GM21423 (cell line): ENCODE measurements at regions not wholly inside any gene's neighbourhood (a gene's known extent, or its start where the extent isn't known, plus 50 kb on each side); places are given as distances from the start of the nearest gene placed in this dataset.

Experiments
- ATAC-seq: cut with Tn5 transposase; IDR thresholded peaks from one replicate; pipeline ENCODE4 v1.9.1; 2021; ENCODE audit warnings: mild to moderate bottlenecking, moderate library complexity; ENCODE audit not compliant: unreplicated experiment

DNA sequence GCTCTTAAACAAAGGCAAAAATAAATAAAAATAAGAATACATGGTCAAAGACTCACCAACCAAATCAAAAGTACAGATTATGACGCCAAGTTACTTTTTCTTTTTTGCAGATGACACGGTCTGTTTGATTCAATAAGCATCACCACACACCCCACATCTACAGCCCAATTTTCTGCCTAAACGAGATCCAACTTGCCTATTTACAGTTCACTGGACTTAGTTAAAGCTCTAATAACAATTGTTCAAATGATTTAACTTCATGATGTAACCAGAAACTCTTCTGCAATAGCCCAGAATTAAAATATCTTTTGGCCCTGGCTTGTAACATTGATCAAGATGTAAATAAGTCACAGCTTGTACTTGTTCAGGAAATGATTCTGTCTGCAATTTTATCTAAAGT lies 590.3 kb upstream of the C9orf72 start:
- ATAC-seq = no peak

DNA sequence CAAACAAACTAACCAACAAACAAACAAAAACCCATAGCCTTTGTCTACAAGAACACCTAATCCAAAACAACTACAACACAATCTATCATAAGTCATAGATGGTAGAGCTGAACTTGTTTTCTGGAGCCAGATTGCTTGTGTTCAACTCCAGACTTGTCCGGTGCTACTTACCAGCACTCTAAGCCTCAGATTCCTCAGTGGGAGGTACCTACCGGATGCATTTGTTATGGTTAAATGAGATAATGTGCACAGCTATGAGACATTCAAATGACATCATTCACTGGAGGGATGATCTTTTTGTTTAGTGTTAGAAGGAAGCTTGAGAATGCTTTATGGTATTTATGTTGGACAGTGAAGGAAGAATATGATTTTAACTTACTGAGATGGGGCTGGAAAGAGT lies 592.9 kb upstream of the C9orf72 start:
- no peak for ATAC-seq

GRCh38 chr9:28177142-28177541 lies 603.9 kb upstream of the C9orf72 start:
- no peak for ATAC-seq

GRCh38 chr9:28177925-28178324 lies 604.6 kb upstream of the C9orf72 start:
- no peak for ATAC-seq

GRCh38 chr9:28179893-28180292 lies 606.6 kb upstream of the C9orf72 start:
- ATAC-seq = no peak

DNA sequence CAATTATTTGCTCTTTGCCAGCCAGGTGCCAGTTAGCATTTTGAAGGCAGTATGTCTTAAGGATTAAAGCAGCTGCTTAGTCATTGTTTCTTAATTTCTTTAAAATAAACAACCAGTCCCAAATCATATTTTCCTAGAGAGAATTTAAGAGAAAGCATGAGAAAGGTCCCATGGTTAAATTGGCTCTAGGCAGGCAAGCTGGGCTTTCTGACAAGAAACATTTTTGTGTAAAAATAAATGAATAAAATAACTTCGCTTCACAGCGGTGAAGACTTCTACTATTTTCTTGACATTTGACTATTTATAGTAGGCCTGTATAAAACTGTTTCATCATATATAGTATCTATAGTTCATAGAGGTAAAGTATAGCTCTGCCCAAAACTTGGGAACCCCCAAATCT lies 617.7 kb upstream of the C9orf72 start:
- ATAC-seq = no peak

- ATAC-seq = no peak
Measured at GRCh38 chr9:28197653-28198052, 624.4 kb upstream of the C9orf72 start.

DNA sequence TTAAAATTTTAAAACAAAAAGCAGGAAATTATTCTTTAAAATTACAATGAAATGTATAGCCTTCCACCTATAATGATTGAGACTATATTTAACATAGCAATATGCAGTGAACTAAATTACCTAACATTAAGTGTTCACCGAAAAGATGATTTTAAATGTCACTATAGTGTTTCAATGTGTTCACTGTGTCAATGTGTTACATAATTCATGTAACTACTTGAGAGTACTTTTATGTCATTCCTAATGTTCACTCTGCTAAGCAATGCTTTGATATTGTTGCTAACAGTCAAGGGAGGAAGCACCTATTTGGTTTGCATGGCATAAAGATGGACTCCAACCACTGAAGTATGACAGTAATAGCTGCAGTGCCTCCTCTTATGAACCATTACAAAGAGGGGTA lies 629.8 kb upstream of the C9orf72 start:
- ATAC-seq = no peak

- no peak for ATAC-seq
Measured at GRCh38 chr9:28206280-28206679, 633.0 kb upstream of the C9orf72 start.

DNA sequence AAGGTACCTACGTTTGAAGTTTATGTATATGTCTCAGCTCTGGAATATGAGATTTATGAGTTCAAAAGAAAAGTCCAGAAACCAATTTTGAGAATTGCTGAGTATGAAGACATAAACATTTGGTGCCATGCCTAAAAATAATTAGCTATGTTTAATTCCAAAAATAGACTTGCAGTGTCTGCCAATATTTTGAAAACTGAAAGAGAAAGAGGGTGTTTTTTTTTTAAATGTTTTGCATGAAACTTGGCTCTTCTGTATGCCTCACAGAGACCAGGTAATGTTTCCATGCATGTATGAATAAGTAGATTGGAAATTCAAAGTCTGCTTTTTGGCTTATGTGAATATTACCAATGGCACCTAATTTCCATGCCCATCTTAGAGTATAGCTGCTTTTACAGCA lies 634.4 kb upstream of the C9orf72 start:
- ATAC-seq = no peak

- ATAC-seq = no peak
Measured at GRCh38 chr9:28209130-28209529, 635.8 kb upstream of the C9orf72 start.

DNA sequence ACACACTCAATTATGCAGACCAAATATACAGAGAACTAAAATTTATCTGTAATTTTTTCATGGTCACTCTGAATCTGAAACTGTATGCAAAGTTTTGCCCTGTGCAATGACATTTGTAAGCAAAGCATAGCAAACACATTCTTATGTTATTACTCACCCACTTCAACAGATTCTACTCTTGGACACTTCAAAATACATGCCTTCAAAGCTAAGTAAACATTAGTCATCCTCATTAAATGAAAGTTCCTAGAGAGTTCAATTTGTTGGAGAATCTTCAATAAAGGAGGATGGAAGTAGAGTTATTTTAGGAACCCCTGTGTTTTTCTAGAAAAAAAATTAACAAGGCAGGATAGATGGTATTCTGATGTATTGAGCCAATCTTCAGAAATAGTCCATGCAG lies 639.7 kb upstream of the C9orf72 start:
- no peak for ATAC-seq

DNA sequence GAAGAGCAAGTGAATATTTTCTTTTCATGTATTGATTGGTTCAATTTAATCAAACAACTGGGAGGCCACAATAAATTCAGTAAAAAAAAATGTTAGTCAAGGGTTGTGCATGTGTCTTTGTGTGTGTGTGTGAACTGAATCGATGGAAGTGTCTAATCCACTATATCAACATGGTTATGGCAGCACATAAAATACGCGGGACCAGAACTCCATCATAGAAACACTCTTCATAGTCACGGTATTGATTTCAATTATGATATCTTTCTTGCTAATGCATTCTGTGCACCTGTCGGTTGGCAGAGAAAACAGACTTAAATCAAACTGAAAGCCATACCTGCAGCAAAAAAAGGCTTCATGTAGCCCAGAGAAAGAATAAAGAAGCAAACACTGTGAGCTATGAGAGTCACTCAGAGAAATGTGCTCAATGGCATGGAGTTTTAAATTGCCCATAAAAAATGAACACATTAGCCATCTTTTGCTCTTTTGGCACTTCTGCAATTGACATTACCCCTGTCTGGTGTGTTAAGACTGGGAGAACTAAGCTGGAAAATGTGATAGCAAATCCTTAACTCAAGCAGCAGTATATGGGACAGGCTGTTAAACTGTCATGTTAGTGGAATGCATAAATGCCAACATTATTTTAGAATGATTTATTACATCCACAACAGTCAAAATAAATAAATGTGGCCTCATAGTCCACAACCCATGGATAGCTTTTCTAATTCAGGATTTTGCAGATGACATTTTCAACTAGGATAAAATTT lies 642.4 kb upstream of the C9orf72 start:
- ATAC-seq = no peak

- no peak for ATAC-seq
Measured at GRCh38 chr9:28232686-28233085, 659.4 kb upstream of the C9orf72 start.

DNA sequence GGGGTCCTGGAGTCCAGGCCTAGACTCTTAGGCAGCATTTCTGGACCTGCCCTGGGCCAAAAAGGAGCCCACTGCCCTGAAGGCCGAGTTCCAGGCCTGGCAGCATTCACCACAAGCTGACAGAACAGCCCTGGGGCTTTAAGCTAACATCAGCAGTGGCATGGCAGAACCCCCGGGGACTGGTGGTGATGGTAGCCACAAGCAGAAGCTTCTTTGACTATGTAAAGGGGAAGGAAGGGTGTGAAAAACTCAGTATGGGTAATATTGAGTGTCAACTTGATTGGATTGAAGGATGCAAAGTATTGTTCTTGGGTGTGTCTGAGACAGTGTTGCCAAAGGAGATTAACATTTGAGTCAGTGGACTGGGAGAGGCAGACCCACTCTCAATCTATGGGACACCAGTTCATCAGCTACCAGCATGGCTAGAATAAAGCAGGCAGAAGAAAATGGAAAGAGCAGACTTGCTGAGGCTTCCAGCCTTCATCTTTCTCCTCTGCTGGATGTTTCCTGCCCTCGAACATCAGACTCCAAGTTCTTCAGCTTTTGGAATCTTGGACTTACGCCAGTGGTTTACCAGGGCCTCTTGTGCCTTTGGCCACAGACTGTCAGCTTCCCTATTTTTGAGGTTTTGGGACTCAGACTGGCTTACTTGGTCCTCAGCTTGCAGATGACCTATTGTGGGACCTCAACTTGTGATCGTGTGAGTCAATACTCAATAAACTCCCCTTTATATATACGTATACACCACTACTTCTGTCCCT lies 661.0 kb upstream of the C9orf72 start:
- no peak for ATAC-seq

DNA sequence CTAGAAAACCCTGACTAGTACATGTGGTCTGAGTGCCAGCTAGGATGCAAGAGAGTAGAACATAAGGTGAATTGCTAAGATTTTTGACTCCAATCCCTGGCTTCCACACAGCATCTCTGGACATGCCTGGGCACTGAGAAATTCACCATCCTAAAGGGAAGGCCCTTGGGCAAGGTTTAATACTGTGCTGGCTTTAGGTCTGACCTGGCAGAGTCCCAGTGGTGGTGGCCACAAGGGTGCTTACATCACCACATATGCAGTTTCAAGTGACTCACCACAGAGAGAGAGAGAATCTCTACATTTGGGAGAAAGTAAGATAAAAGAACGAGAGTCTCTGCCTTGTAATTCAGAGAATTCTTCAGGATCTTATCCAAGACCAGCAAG lies 661.6 kb upstream of the C9orf72 start:
- no peak for ATAC-seq

DNA sequence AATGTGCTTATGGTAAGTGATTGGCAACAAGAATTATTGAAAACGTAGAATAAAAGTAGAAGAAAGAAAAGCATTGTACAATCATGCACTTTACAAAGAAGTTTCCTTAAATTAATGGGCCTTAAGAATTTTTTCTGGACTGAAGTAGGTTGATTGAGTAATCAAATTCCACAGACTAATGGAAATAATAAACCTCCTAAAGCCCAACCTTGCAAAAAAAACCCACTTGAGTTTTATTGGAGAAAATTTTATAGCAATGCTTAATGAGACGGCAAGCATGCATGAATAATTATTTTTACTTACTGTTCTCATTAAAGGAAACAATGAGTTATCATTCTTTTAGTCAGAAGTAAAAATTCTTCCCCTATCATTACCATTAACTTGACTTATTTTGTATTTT lies 676.1 kb upstream of the C9orf72 start:
- ATAC-seq = no peak

GRCh38 chr9:28255174-28255573 lies 681.9 kb upstream of the C9orf72 start:
- ATAC-seq = no peak

GRCh38 chr9:28260330-28260729 lies 687.0 kb upstream of the C9orf72 start:
- no peak for ATAC-seq

- ATAC-seq = no peak
Measured at GRCh38 chr9:28264368-28264767, 691.1 kb upstream of the C9orf72 start.

DNA sequence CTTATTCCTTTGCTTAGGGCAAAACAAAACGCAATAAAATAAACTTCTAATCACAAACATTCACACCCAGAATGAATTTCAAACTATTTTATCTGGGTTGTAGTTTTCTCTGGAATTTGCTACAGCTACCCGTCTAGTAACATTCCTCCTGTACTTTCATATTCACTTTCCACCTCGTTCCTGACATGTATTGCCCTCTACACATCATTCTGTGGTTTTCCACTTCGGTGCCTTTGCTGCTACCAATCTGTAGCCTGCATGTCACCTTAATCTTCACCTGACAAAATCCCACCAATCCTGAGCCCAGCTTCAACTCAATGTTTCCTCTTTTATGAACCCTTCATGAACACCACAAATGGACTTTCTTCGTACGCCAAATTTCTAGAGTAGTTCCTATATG lies 694.1 kb upstream of the C9orf72 start:
- no peak for ATAC-seq

- ATAC-seq = no peak
Measured at GRCh38 chr9:28270156-28270555, 696.9 kb upstream of the C9orf72 start.

- ATAC-seq = no peak
Measured at GRCh38 chr9:28272127-28272526, 698.8 kb upstream of the C9orf72 start.
